K562 (cell line): ENCODE measurements at regions not wholly inside any gene's neighbourhood (a gene's known extent, or its start where the extent isn't known, plus 50 kb on each side); places are given as distances from the start of the nearest gene placed in this dataset.

Experiments used
- ATAC-seq: fragments of 200-7000 bp; cut with Tn5 transposase; 3 replicates; pipeline ENCODE4 v1.9.1; 2020; ENCODE audit warnings: moderate library complexity
- BruUV-seq: library from RNA; stranded (reverse); fragments of 400-500 nt; replicated peaks from 2 replicates; lab custom pipeline; 2021; lab: Mats Ljungman, UMichigan
- CTCF ChIA-PET: fragments of 300-600 bp; formaldehyde crosslinking; extraction: SDS; loops from one replicate; lab custom pipeline; 2021; ENCODE audit warnings: low intra/inter-chr PET ratio; lab: Yijun Ruan, JAX
- POLR2A ChIA-PET: fragments of 300-600, 350-650 bp; sonication (Branson Sonifier 250); formaldehyde crosslinking; extraction: SDS; loops from one replicate; lab custom pipeline; 2021; ENCODE audit warnings: antibody characterized with exemption, inconsistent platforms; lab: Yijun Ruan, JAX
- DNase-seq, 4 experiments: peaks; one replicate each; pipeline versions ENCODE4 v3.0.0 to v3.0.0-alpha.2; 2011 to 2018; ENCODE audit warnings: low spot score in 3 of 4, mixed read lengths in 3 of 4; ENCODE audit errors: extremely low read depth in 1 of 4
- FAIRE-seq: peaks from 2 replicates; lab custom pipeline; 2011; peaks lifted over from hg19 to GRCh38; lab: Jason Lieb, UNC
- H2AFZ ChIP-seq: 2 replicates; pipeline ENCODE4 v1.6.0; 2011; ENCODE audit warnings: low read depth, low read length, control low read depth, inconsistent platforms
- H3K27ac ChIP-seq: fragments of 200-600 bp; 3 replicates; pipeline ENCODE4 v1.8.0; 2011; ENCODE audit warnings: low read depth, mild to moderate bottlenecking, control low read depth, inconsistent platforms, low read length, moderate library complexity, mixed read lengths; ENCODE audit errors: extremely low read depth
- H3K27me3 ChIP-seq, 2 experiments: fragments of 300-600 bp in 1 of 2; 2 replicates in 1 of 2; 3 replicates in 1 of 2; pipeline versions ENCODE4 v1.6.0 to v1.8.0; 2011; ENCODE audit warnings: inconsistent platforms in 2 of 2, low read length in 2 of 2, mild to moderate bottlenecking in 1 of 2, mixed read lengths in 1 of 2, moderate library complexity in 1 of 2; ENCODE audit not compliant: control insufficient read depth in 2 of 2, insufficient read depth in 2 of 2
- H3K36me3 ChIP-seq: fragments of 300-600 bp; 3 replicates; pipeline ENCODE4 v1.8.0; 2011; ENCODE audit warnings: mild to moderate bottlenecking, low read length, inconsistent platforms; ENCODE audit not compliant: control insufficient read depth, insufficient read depth
- H3K4me1 ChIP-seq, 2 experiments: fragments of 200-600 bp in 1 of 2; replicated peaks in 1 of 2; 2 replicates in 1 of 2; 3 replicates in 1 of 2; pipeline versions ENCODE4 v1.5.1 to v1.8.0; 2011; ENCODE audit warnings: inconsistent platforms in 2 of 2, low read length in 2 of 2, mild to moderate bottlenecking in 1 of 2, mixed read lengths in 1 of 2, moderate library complexity in 1 of 2; ENCODE audit not compliant: control insufficient read depth in 2 of 2, insufficient read depth in 2 of 2
- H3K4me2 ChIP-seq: 2 replicates; pipeline ENCODE4 v1.6.1; 2011; ENCODE audit warnings: low read length, control low read depth, inconsistent platforms, mixed read lengths; ENCODE audit not compliant: insufficient read depth
- H3K4me3 ChIP-seq: fragments of 200-600 bp; sonication (generic), shearing (Covaris generic); 2 replicates; pipeline ENCODE4 v1.5.1; 2016; ENCODE audit warnings: control low read depth, inconsistent platforms
- H3K79me2 ChIP-seq: fragments of 200-600 bp; 3 replicates; pipeline ENCODE4 v1.8.0; 2011; ENCODE audit warnings: low read length, inconsistent platforms; ENCODE audit not compliant: control insufficient read depth, insufficient read depth
- H3K9ac ChIP-seq, 2 experiments: 2 replicates each; pipeline versions ENCODE4 v1.6.0 to v1.6.1; 2011; ENCODE audit warnings: low read depth in 2 of 2, low read length in 2 of 2, control low read depth in 1 of 2, inconsistent platforms in 1 of 2, mild to moderate bottlenecking in 1 of 2, mixed read lengths in 1 of 2; ENCODE audit not compliant: insufficient read depth in 1 of 2
- H3K9me1 ChIP-seq: one replicate; pipeline ENCODE4 v1.6.0; 2011; ENCODE audit warnings: inconsistent platforms, mild to moderate bottlenecking, low read length, moderate library complexity; ENCODE audit not compliant: control insufficient read depth, insufficient read depth
- H3K9me3 ChIP-seq: replicated peaks from 2 replicates; pipeline ENCODE4 v1.5.1; 2011; ENCODE audit warnings: low read depth, low read length, inconsistent platforms; ENCODE audit not compliant: control insufficient read depth, insufficient read depth
- H4K20me1 ChIP-seq: replicated peaks from 2 replicates; pipeline ENCODE4 v1.6.1; 2011; ENCODE audit warnings: low read length, inconsistent platforms, mixed read lengths; ENCODE audit not compliant: control insufficient read depth, insufficient read depth
- ASH1L ChIP-seq: fragments of 450-650 bp; IDR thresholded peaks from 2 replicates; pipeline ENCODE4 v1.6.1; 2018; ENCODE audit warnings: borderline replicate concordance, mild to moderate bottlenecking, low read depth; ENCODE audit not compliant: partially characterized antibody
- FOSL1 ChIP-seq: fragments of 200-800 bp; sonication (Bioruptor generic); conservative IDR thresholded peaks from 2 replicates; pipeline ENCODE4 v1.6.1; 2016; ENCODE audit warnings: missing genetic modification characterization, missing compliant biosample characterization
- GATAD2B ChIP-seq: fragments of 450-650 bp; IDR thresholded peaks from 2 replicates; pipeline ENCODE4 v1.6.1; 2017; ENCODE audit warnings: mild to moderate bottlenecking, borderline replicate concordance
- MECOM ChIP-seq: fragments of 250-450 bp; sonication (Bioruptor Pico); IDR thresholded peaks from 2 replicates; pipeline ENCODE4 v1.8.0; 2022; ENCODE audit warnings: inconsistent platforms
- NFRKB ChIP-seq: fragments of 450-650 bp; IDR thresholded peaks from 2 replicates; pipeline ENCODE4 v1.6.1; 2016; ENCODE audit warnings: low read depth
- PYGO2 ChIP-seq: fragments of 450-650 bp; IDR thresholded peaks from 2 replicates; pipeline ENCODE4 v1.6.1; 2016; ENCODE audit warnings: mild to moderate bottlenecking, missing genetic modification characterization, moderate library complexity, missing compliant biosample characterization
- RFX7 ChIP-seq: fragments of 250-450 bp; sonication (Bioruptor Pico); IDR thresholded peaks from 2 replicates; pipeline ENCODE4 v1.5.1; 2021; ENCODE audit warnings: mild to moderate bottlenecking
- SAP30 ChIP-seq: fragments of 200-600 bp; sonication (generic); IDR thresholded peaks from 2 replicates; pipeline ENCODE4 v1.6.1; 2012; ENCODE audit warnings: borderline replicate concordance, low read depth, mild to moderate bottlenecking, moderate library complexity, low read length, control low read depth, inconsistent platforms; ENCODE audit not compliant: insufficient read depth, poor library complexity, severe bottlenecking
- TCF3 ChIP-seq: sonication (generic); formaldehyde crosslinking; IDR thresholded peaks from 2 replicates; pipeline ENCODE4 v1.4.0; 2020; ENCODE audit warnings: mild to moderate bottlenecking, missing genetic modification reagents
- U2AF2 ChIP-seq: fragments of 200-400 bp; formaldehyde crosslinking; optimal IDR thresholded peaks from 2 replicates; pipeline ENCODE3; 2017; ENCODE audit warnings: low read depth, mild to moderate bottlenecking, low read length
- ZNF23 ChIP-seq: fragments of 250-450 bp; sonication (Bioruptor Pico); IDR thresholded peaks from 2 replicates; pipeline ENCODE4 v1.4.0; 2020; ENCODE audit warnings: mild to moderate bottlenecking
- ZNF830 ChIP-seq: fragments of 250-450 bp; sonication (Bioruptor Pico); IDR thresholded peaks from 2 replicates; pipeline ENCODE4 v1.5.0; 2021; ENCODE audit warnings: mild to moderate bottlenecking
- WGBS: fragments of 100-300 bp; shearing (Covaris generic); methylation state at CpG from one replicate; pipeline ENCODE4 v1.1.6; 2016; ENCODE audit warnings: low coverage, mixed read lengths; ENCODE audit not compliant: insufficient coverage; ENCODE audit errors: missing lambda C conversion rate; 5-methylcytosine and 5-hydroxymethylcytosine counted together
- in situ Hi-C: fragments of 300-500 bp; cut with MboI; formaldehyde crosslinking; loops from 4 replicates; pipeline ENCODE4 v1.15.0; 2018; ENCODE audit warnings: inconsistent platforms, mixed read lengths
- intact Hi-C: fragments of 100-400 bp; cut with micrococcal nuclease; formaldehyde crosslinking; loops from 2 replicates; pipeline ENCODE4 v1.14.2; 2022

DNA sequence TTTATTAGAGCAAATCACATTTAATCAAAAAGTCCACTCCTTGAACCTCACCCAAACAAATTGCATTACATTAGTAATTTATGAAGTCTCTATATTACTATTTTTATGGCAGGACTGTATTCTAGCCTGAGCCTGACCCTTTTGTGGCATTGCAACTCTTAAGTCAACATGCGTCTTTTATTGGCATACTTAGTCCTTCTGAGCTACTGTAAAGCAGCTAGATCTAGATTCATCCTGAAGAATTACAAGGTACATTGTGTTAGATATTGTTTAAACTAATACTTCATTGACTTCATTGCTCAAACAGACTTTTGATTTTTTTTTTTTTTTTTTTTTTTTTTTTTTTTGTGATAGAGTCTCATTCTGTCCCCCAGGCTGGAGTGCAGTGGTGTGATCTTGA lies 1842.5 kb upstream of the CDH9 start:
- intact Hi-C loops = no loop called here
- DNase-seq (no peak), FAIRE-seq (no peak), ATAC-seq (no peak)
- in situ Hi-C loops = no loop called here
- no peak overlapping the region for H2AFZ ChIP-seq
- TF ChIP-seq TCF3 = no peak
- no peak for TF ChIP-seq ZNF830
- TF ChIP-seq ASH1L = no peak
- no peak for TF ChIP-seq SAP30
- no peak for TF ChIP-seq ZNF23
- TF ChIP-seq GATAD2B = no peak
- no peak for TF ChIP-seq FOSL1 (tag)
- no peak for TF ChIP-seq MECOM
- TF ChIP-seq RFX7 = no peak
- no peak for TF ChIP-seq U2AF2
- no peak for TF ChIP-seq NFRKB
- TF ChIP-seq PYGO2 (tag) = no peak
- no peak overlapping the region for H3K27ac ChIP-seq
- no peaks in the 10 kb centered on the region for H4K20me1 ChIP-seq
- no peak overlapping the region for H3K4me3 ChIP-seq
- WGBS = 76% methylated on average over 1 of the region's 1 CpG
- H3K27me3 ChIP-seq = no peaks in the 10 kb centered on the region
- no TSS peak for BruUV-seq
- H3K36me3 ChIP-seq = 0 out of 3 replicates have a peak, but pooled peaks cover 4% of the 10 kb centered on the region
- H3K4me2 ChIP-seq = no peak overlapping the region
- H3K9me1 ChIP-seq = no peaks in the 10 kb centered on the region
- H3K9ac ChIP-seq = no peak overlapping the region
- POLR2A ChIA-PET = no interaction called here
- no peaks in the 10 kb centered on the region for H3K4me1 ChIP-seq
- peaks cover 3% of the 10 kb centered on the region for H3K9me3 ChIP-seq
- CTCF ChIA-PET = no interaction called here
- peaks cover 30% of the 10 kb centered on the region; the same call in 2 of the 3 replicates for H3K79me2 ChIP-seq
